ENCODE measurements at regions not wholly inside any gene's neighbourhood (a gene's known extent, or its start where the extent isn't known, plus 50 kb on each side); places are given as distances from the start of the nearest gene placed in this dataset.
A peak's percentile ranks its signal among the peaks of the same experiment; 100 is the strongest.
"Not testable (repeated sequence)": the region's sequence is repeated elsewhere in the genome, so short reads cannot be mapped to it uniquely, and the experiment has no call there.

GRCh38 chr9:89943728-89944127, 338.9 kb downstream of the GADD45G start:
- DNase-seq: no peak

GRCh38 chr9:89945133-89945532, 340.3 kb downstream of the GADD45G start:
- DNase-seq: no peak

GRCh38 chr9:89946741-89947140, 341.9 kb downstream of the GADD45G start:
- no peak for DNase-seq

- DNase-seq: no peak
These were observed 344.3 kb downstream of the GADD45G start for GRCh38 chr9:89949111-89949510.

- DNase-seq: no peak
These were observed 346.9 kb downstream of the GADD45G start for GRCh38 chr9:89951675-89952074.

GRCh38 chr9:89952401-89952800, 347.6 kb downstream of the GADD45G start:
- peak in 1 of 3 donors; percentile 37 for DNase-seq

GRCh38 chr9:89953263-89953662, 348.5 kb downstream of the GADD45G start:
- DNase-seq: not testable (repeated sequence)

- no peak for DNase-seq
These were observed 349.2 kb downstream of the GADD45G start for GRCh38 chr9:89953824-89954615.

- no peak for DNase-seq
These were observed 350.3 kb downstream of the GADD45G start for GRCh38 chr9:89955144-89955543.

- no peak for DNase-seq
These were observed 350.8 kb downstream of the GADD45G start for GRCh38 chr9:89955626-89956025.

- DNase-seq: no peak
These were observed 351.5 kb downstream of the GADD45G start for GRCh38 chr9:89956331-89956730.

- DNase-seq: no peak
These were observed 352.1 kb downstream of the GADD45G start for GRCh38 chr9:89956907-89957306.

GRCh38 chr9:89958086-89958485, 353.3 kb downstream of the GADD45G start:
- no peak for DNase-seq

- peak; percentile 37 to 52 (median 37) for DNase-seq
These were observed 357.0 kb downstream of the GADD45G start for GRCh38 chr9:89961616-89962341.

- no peak for DNase-seq
These were observed 358.5 kb downstream of the GADD45G start for GRCh38 chr9:89963280-89963679.

- no peak for DNase-seq
These were observed 362.7 kb downstream of the GADD45G start for GRCh38 chr9:89967527-89967926.

- DNase-seq: peak; percentile 56 to 71 (median 68)
These were observed 364.4 kb downstream of the GADD45G start for GRCh38 chr9:89969156-89969675.

- peak; percentile 51 to 55 (median 53) for DNase-seq
These were observed 365.2 kb downstream of the GADD45G start for GRCh38 chr9:89969881-89970639.

- DNase-seq: no peak
These were observed 365.9 kb downstream of the GADD45G start for GRCh38 chr9:89970701-89971100.

- no peak for DNase-seq
These were observed 367.7 kb downstream of the GADD45G start for GRCh38 chr9:89972535-89972934.

- no peak for DNase-seq
These were observed 369.8 kb downstream of the GADD45G start for GRCh38 chr9:89974582-89974981.

- DNase-seq: no peak
These were observed 370.2 kb downstream of the GADD45G start for GRCh38 chr9:89975024-89975423.

GRCh38 chr9:89975630-89976029, 370.8 kb downstream of the GADD45G start:
- no peak for DNase-seq
